ENCODE measurements at regions not wholly inside any gene's neighbourhood (a gene's known extent, or its start where the extent isn't known, plus 50 kb on each side); places are given as distances from the start of the nearest gene placed in this dataset.

DNA sequence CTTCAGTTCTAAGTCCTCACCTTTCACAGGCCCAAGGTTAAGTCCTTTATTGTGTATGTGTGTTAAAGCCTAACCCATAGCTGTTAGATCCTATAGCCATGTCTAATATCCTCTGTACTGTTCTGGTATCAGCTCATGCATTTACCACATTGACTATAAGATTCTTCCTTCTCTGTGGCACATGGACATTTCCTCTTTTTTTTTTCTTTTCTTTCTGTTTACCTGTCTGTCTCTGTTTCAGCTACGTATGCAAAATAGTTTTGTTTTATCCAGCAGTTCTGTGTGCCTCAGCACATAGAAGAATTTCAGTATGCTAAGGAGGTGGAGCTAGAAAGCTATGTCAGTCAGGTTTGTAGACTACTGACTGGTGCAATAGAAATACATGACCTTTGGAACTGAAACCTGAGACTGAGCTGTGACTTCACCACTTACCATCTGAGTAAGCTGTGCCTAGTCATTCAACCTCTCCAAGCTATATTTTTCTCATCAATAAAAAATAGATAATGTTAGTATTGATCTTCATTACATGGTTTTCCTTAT lies 155.6 kb upstream of the VLDLR start:
- TF ChIP-seq ZNF660 (tag by site-specific recombination; IDR thresholded peaks at IDR 0.05) (no peak), ZFP41 (tag by site-specific recombination; IDR thresholded peaks at IDR 0.05; ENCODE audit: borderline replicate concordance) (no peak), ATF2 (tag by site-specific recombination; IDR thresholded peaks at IDR 0.05; ENCODE audit: low read depth) (no peak)
